Smooth muscle cell (in vitro differentiated cells): ENCODE measurements at regions not wholly inside any gene's neighbourhood (a gene's known extent, or its start where the extent isn't known, plus 50 kb on each side); places are given as distances from the start of the nearest gene placed in this dataset.

ENCODE experiments used
- DNase-seq: peaks from one replicate; lab custom pipeline; 2025; ENCODE audit not compliant: unreplicated experiment; lab: John Stamatoyannopoulos, UW
- H2AFZ ChIP-seq: fragments of 200-600 bp; sonication (generic); 2 replicates; pipeline ENCODE4 v1.6.0; 2016; ENCODE audit warnings: antibody characterized with exemption, low read depth, mild to moderate bottlenecking
- H3F3A ChIP-seq: fragments of 200-600 bp; sonication (generic); 2 replicates; pipeline ENCODE4 v1.6.0; 2017; ENCODE audit warnings: antibody characterized with exemption, low read depth
- H3K27ac ChIP-seq: fragments of 200-600 bp; sonication (generic); 2 replicates; pipeline ENCODE4 v1.5.1; 2016; ENCODE audit warnings: low read depth, mild to moderate bottlenecking
- H3K27me3 ChIP-seq: fragments of 200-600 bp; sonication (generic); 2 replicates; pipeline ENCODE4 v1.6.1; 2016; ENCODE audit warnings: low read depth, mild to moderate bottlenecking
- H3K36me3 ChIP-seq: fragments of 200-600 bp; sonication (generic); 2 replicates; pipeline ENCODE4 v1.5.1; 2016; ENCODE audit warnings: low read depth
- H3K4me1 ChIP-seq: fragments of 200-600 bp; sonication (generic); 2 replicates; pipeline ENCODE4 v1.5.1; 2016; ENCODE audit warnings: low read depth
- H3K4me2 ChIP-seq: fragments of 200-600 bp; sonication (generic); 2 replicates; pipeline ENCODE4 v1.6.0; 2016; ENCODE audit warnings: mild to moderate bottlenecking
- H3K4me3 ChIP-seq: fragments of 200-600 bp; sonication (generic); 2 replicates; pipeline ENCODE4 v1.5.1; 2016; ENCODE audit warnings: mild to moderate bottlenecking
- H3K79me2 ChIP-seq: fragments of 200-600 bp; sonication (generic); 2 replicates; pipeline ENCODE4 v1.6.0; 2016; ENCODE audit warnings: low read depth, mild to moderate bottlenecking
- H3K9ac ChIP-seq: fragments of 200-600 bp; sonication (generic); 2 replicates; pipeline ENCODE4 v1.6.0; 2016; ENCODE audit warnings: low read depth
- H3K9me3 ChIP-seq: fragments of 200-600 bp; sonication (generic); replicated peaks from 2 replicates; pipeline ENCODE4 v1.5.1; 2016; ENCODE audit warnings: low read depth
- H4K20me1 ChIP-seq: fragments of 200-600 bp; sonication (generic); 2 replicates; pipeline ENCODE4 v1.6.0; 2016; ENCODE audit warnings: low read depth
- WGBS: methylation state at CpG from one replicate; pipeline ENCODE4 v1.1.7; 2016; ENCODE audit warnings: low lambda C conversion rate; 5-methylcytosine and 5-hydroxymethylcytosine counted together
- TF ChIP-seq, protein P1 (sequence below): fragments of 200-600 bp; sonication (generic); IDR thresholded peaks from 2 replicates; pipeline ENCODE4 v1.5.1; 2017; ENCODE audit warnings: borderline replicate concordance, mild to moderate bottlenecking, antibody characterized with exemption; ENCODE audit not compliant: insufficient read depth, poor library complexity, severe bottlenecking

DNA sequence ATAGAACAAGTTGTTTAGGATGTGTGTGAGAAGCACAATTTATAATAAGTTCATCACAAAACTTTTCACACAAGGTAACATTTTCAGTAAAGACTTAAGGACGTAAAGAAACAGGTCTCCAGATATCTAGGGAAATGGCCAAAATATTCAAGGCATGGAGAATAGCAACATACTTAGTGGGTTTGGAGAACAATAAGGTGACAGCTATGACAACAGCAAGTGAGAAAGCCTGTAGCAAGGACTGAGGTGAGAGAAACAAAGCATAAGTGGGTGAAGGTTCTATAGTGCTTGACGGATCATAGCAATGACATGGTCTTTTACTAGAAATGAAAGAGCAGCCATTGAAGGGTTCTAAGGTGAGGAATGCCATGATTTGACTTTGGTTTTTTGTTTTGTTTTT is 1337.3 kb downstream of the PCDH18 start:
- no peaks in the 10 kb centered on the region for H3F3A ChIP-seq
- no peak overlapping the region for H2AFZ ChIP-seq
- TF ChIP-seq, protein P1, sequence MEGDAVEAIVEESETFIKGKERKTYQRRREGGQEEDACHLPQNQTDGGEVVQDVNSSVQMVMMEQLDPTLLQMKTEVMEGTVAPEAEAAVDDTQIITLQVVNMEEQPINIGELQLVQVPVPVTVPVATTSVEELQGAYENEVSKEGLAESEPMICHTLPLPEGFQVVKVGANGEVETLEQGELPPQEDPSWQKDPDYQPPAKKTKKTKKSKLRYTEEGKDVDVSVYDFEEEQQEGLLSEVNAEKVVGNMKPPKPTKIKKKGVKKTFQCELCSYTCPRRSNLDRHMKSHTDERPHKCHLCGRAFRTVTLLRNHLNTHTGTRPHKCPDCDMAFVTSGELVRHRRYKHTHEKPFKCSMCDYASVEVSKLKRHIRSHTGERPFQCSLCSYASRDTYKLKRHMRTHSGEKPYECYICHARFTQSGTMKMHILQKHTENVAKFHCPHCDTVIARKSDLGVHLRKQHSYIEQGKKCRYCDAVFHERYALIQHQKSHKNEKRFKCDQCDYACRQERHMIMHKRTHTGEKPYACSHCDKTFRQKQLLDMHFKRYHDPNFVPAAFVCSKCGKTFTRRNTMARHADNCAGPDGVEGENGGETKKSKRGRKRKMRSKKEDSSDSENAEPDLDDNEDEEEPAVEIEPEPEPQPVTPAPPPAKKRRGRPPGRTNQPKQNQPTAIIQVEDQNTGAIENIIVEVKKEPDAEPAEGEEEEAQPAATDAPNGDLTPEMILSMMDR = no peak
- H3K4me3 ChIP-seq = no peak overlapping the region
- 83% methylated on average over 2 of the region's 2 CpGs for WGBS
- no peaks in the 10 kb centered on the region for H4K20me1 ChIP-seq
- H3K9ac ChIP-seq = no peak overlapping the region
- H3K27me3 ChIP-seq = no peaks in the 10 kb centered on the region
- no peaks in the 10 kb centered on the region for H3K9me3 ChIP-seq
- H3K4me2 ChIP-seq = no peak overlapping the region
- no peak for DNase-seq
- no peaks in the 10 kb centered on the region for H3K4me1 ChIP-seq
- no peak overlapping the region for H3K27ac ChIP-seq
- no peaks in the 10 kb centered on the region for H3K36me3 ChIP-seq
- H3K79me2 ChIP-seq = no peaks in the 10 kb centered on the region

GRCh38 chr4:136186650-136187049 is 1345.6 kb downstream of the PCDH18 start:
- Histone ChIP-seq H3K36me3 (no peaks in the 10 kb centered on the region), H3F3A (no peaks in the 10 kb centered on the region), H3K4me2 (no peak overlapping the region), H3K27ac (no peak overlapping the region), H3K27me3 (no peaks in the 10 kb centered on the region), H3K4me1 (no peaks in the 10 kb centered on the region), H4K20me1 (no peaks in the 10 kb centered on the region), H3K4me3 (no peak overlapping the region), H2AFZ (no peak overlapping the region), H3K9me3 (no peaks in the 10 kb centered on the region), H3K9ac (no peak overlapping the region), H3K79me2 (no peaks in the 10 kb centered on the region)
- TF ChIP-seq, protein P1 = no peak
- WGBS = 82% methylated on average over 2 of the region's 2 CpGs
- no peak for DNase-seq

- Histone ChIP-seq H2AFZ (no peak overlapping the region), H3F3A (no peaks in the 10 kb centered on the region), H3K36me3 (no peaks in the 10 kb centered on the region), H3K4me2 (no peak overlapping the region), H3K27me3 (no peaks in the 10 kb centered on the region), H3K27ac (no peak overlapping the region), H4K20me1 (no peaks in the 10 kb centered on the region), H3K4me3 (no peak overlapping the region), H3K9ac (no peak overlapping the region), H3K9me3 (no peaks in the 10 kb centered on the region), H3K79me2 (no peaks in the 10 kb centered on the region), H3K4me1 (no peaks in the 10 kb centered on the region)
- no peak for DNase-seq
- TF ChIP-seq, protein P1 = no peak
- 87% methylated on average over 4 of the region's 4 CpGs for WGBS
Observed at GRCh38 chr4:136183513-136183912, 1348.8 kb downstream of the PCDH18 start.

- Histone ChIP-seq H3K27ac (no peak overlapping the region), H3K4me3 (no peak overlapping the region), H3K36me3 (no peaks in the 10 kb centered on the region), H3K4me2 (no peak overlapping the region), H3K9ac (no peak overlapping the region), H3K27me3 (no peaks in the 10 kb centered on the region), H3K9me3 (no peaks in the 10 kb centered on the region), H2AFZ (no peak overlapping the region), H3F3A (no peaks in the 10 kb centered on the region), H4K20me1 (no peaks in the 10 kb centered on the region), H3K79me2 (no peaks in the 10 kb centered on the region), H3K4me1 (no peaks in the 10 kb centered on the region)
- DNase-seq = no peak
- TF ChIP-seq, protein P1 = no peak
- WGBS = 50% methylated on average over 1 of the region's 1 CpG
Observed at GRCh38 chr4:136156947-136157346, 1375.3 kb downstream of the PCDH18 start.
